ENCODE measurements at regions not wholly inside any gene's neighbourhood (a gene's known extent, or its start where the extent isn't known, plus 50 kb on each side); places are given as distances from the start of the nearest gene placed in this dataset.
"Not testable (repeated sequence)": the region's sequence is repeated elsewhere in the genome, so short reads cannot be mapped to it uniquely, and the experiment has no call there.

- not testable (repeated sequence) for TF ChIP-seq ZNF274 (IDR thresholded peaks at IDR 0.05; ENCODE audit: low read depth, low read length); YY1 (IDR thresholded peaks at IDR 0.05; ENCODE audit: insufficient read depth, insufficient read length); SUZ12 (IDR thresholded peaks at IDR 0.05; ENCODE audit: extremely low read depth, insufficient read depth, insufficient read length)
Measured at GRCh38 chr17:16868616-16869015, 103.3 kb downstream of the TNFRSF13B start.

Data from NT2/D1 (cell line).